GM12873 (cell line): ENCODE measurements at regions not wholly inside any gene's neighbourhood (a gene's known extent, or its start where the extent isn't known, plus 50 kb on each side); places are given as distances from the start of the nearest gene placed in this dataset.

Experiments
- CTCF ChIP-seq: IDR thresholded peaks from 2 replicates; pipeline ENCODE4 v1.5.1; 2012; ENCODE audit warnings: low read depth, mild to moderate bottlenecking, moderate library complexity, low read length, control low read depth; ENCODE audit not compliant: insufficient read depth; ENCODE audit errors: missing control alignments

- TF ChIP-seq CTCF, result no peak
These were observed 81.6 kb upstream of the CSNK1A1L start for GRCh38 chr13:37187105-37187504.

- no peak for TF ChIP-seq CTCF
These were observed 76.2 kb upstream of the CSNK1A1L start for GRCh38 chr13:37181620-37182019.

GRCh38 chr13:37179645-37180044, 74.2 kb upstream of the CSNK1A1L start:
- no peak for TF ChIP-seq CTCF

GRCh38 chr13:37177125-37177524, 71.7 kb upstream of the CSNK1A1L start:
- no peak for TF ChIP-seq CTCF

- TF ChIP-seq CTCF, result no peak
These were observed 70.5 kb upstream of the CSNK1A1L start for GRCh38 chr13:37175996-37176395.

- no peak for TF ChIP-seq CTCF
These were observed 67.8 kb upstream of the CSNK1A1L start for GRCh38 chr13:37173214-37173613.

- no peak for TF ChIP-seq CTCF
These were observed 63.5 kb upstream of the CSNK1A1L start for GRCh38 chr13:37168926-37169325.
